ENCODE measurements at regions not wholly inside any gene's neighbourhood (a gene's known extent, or its start where the extent isn't known, plus 50 kb on each side); places are given as distances from the start of the nearest gene placed in this dataset.
"Not testable (repeated sequence)": the region's sequence is repeated elsewhere in the genome, so short reads cannot be mapped to it uniquely, and the experiment has no call there.

- POLR2A ChIA-PET: no interaction called here
Observed at GRCh38 chr7:4486907-4487306, 195.2 kb upstream of the FOXK1 start.

GRCh38 chr7:4496911-4497310 lies 185.2 kb upstream of the FOXK1 start:
- CTCF ChIA-PET; POLR2A ChIA-PET; DNase-seq (ENCODE audit: extremely low spot score): not testable (repeated sequence)

More at GRCh38 chr7:4486907-4487306, 195.2 kb upstream of the FOXK1 start:
- CTCF ChIA-PET: no interaction called here
- no peak for DNase-seq (ENCODE audit: extremely low spot score)
- TF ChIP-seq SUZ12 (IDR thresholded peaks at IDR 0.05) (no peak), BHLHE40 (IDR thresholded peaks at IDR 0.05; ENCODE audit: borderline replicate concordance) (no peak), NFRKB (IDR thresholded peaks at IDR 0.05) (no peak), TARDBP (IDR thresholded peaks at IDR 0.05) (no peak), FOXA1 (IDR thresholded peaks at IDR 0.05) (no peak), PKNOX1 (IDR thresholded peaks at IDR 0.05) (no peak), CTBP1 (IDR thresholded peaks at IDR 0.05; ENCODE audit: borderline replicate concordance) (no peak), SP1 (IDR thresholded peaks at IDR 0.05) (no peak), ARNT (IDR thresholded peaks at IDR 0.05) (no peak), L3MBTL2 (conservative IDR thresholded peaks at IDR 0.05) (no peak), HDGF (IDR thresholded peaks at IDR 0.05; ENCODE audit: borderline replicate concordance) (no peak), ZNF384 (IDR thresholded peaks at IDR 0.05) (no peak), FOXM1 (IDR thresholded peaks at IDR 0.05; ENCODE audit: borderline replicate concordance) (no peak), LEF1 (IDR thresholded peaks at IDR 0.05; ENCODE audit: borderline replicate concordance) (no peak), ELF4 (IDR thresholded peaks at IDR 0.05) (no peak)

GRCh38 chr7:4500812-4501211 lies 181.3 kb upstream of the FOXK1 start:
- ChIA-PET CTCF (no interaction called here), POLR2A (no interaction called here)
- DNase-seq (ENCODE audit: extremely low spot score): no peak
- TF ChIP-seq TARDBP (IDR thresholded peaks at IDR 0.05): no peak

- DNase-seq (ENCODE audit: extremely low spot score); POLR2A ChIA-PET; CTCF ChIA-PET: not testable (repeated sequence)
Observed at GRCh38 chr7:4507886-4508285, 174.2 kb upstream of the FOXK1 start.

GRCh38 chr7:4513450-4513849 lies 168.6 kb upstream of the FOXK1 start:
- TF ChIP-seq LEF1 (IDR thresholded peaks at IDR 0.05; ENCODE audit: borderline replicate concordance) (no peak), PKNOX1 (IDR thresholded peaks at IDR 0.05) (no peak), HDGF (IDR thresholded peaks at IDR 0.05; ENCODE audit: borderline replicate concordance) (no peak), NFRKB (IDR thresholded peaks at IDR 0.05) (no peak), ARNT (IDR thresholded peaks at IDR 0.05) (no peak), L3MBTL2 (conservative IDR thresholded peaks at IDR 0.05) (no peak), ZNF384 (IDR thresholded peaks at IDR 0.05) (no peak), TARDBP (IDR thresholded peaks at IDR 0.05) (no peak), ELF4 (IDR thresholded peaks at IDR 0.05) (no peak), FOXK2 (IDR thresholded peaks at IDR 0.05) (no peak)
- no peak for DNase-seq (ENCODE audit: extremely low spot score)
- CTCF ChIA-PET: no interaction called here
- POLR2A ChIA-PET: no interaction called here

- CTCF ChIA-PET: no interaction called here
- TF ChIP-seq ELF4 (IDR thresholded peaks at IDR 0.05): no peak
- TF ChIP-seq SP1 (IDR thresholded peaks at IDR 0.05): no peak
- TF ChIP-seq L3MBTL2 (conservative IDR thresholded peaks at IDR 0.05): no peak
- no peak for TF ChIP-seq FOXA1 (IDR thresholded peaks at IDR 0.05)
- TF ChIP-seq FOXM1 (IDR thresholded peaks at IDR 0.05; ENCODE audit: borderline replicate concordance): no peak
- no peak for TF ChIP-seq FOXK2 (IDR thresholded peaks at IDR 0.05)
- TF ChIP-seq CTBP1 (IDR thresholded peaks at IDR 0.05; ENCODE audit: borderline replicate concordance): no peak
- no peak for TF ChIP-seq ARNT (IDR thresholded peaks at IDR 0.05)
- TF ChIP-seq BHLHE40 (IDR thresholded peaks at IDR 0.05; ENCODE audit: borderline replicate concordance): no peak
- no peak for TF ChIP-seq PKNOX1 (IDR thresholded peaks at IDR 0.05)
- TF ChIP-seq SUZ12 (IDR thresholded peaks at IDR 0.05): no peak
- no peak for TF ChIP-seq HDGF (IDR thresholded peaks at IDR 0.05; ENCODE audit: borderline replicate concordance)
- DNase-seq (ENCODE audit: extremely low spot score): no peak
- POLR2A ChIA-PET: no interaction called here
Observed at GRCh38 chr7:4519819-4520520, 162.1 kb upstream of the FOXK1 start.

GRCh38 chr7:4523219-4523618 lies 158.9 kb upstream of the FOXK1 start:
- no peak for DNase-seq (ENCODE audit: extremely low spot score)
- no peak for TF ChIP-seq L3MBTL2 (conservative IDR thresholded peaks at IDR 0.05)
- TF ChIP-seq FOXK2 (IDR thresholded peaks at IDR 0.05): no peak
- no peak for TF ChIP-seq BHLHE40 (IDR thresholded peaks at IDR 0.05; ENCODE audit: borderline replicate concordance)
- TF ChIP-seq LEF1 (IDR thresholded peaks at IDR 0.05; ENCODE audit: borderline replicate concordance): no peak
- no peak for TF ChIP-seq PKNOX1 (IDR thresholded peaks at IDR 0.05)
- no peak for TF ChIP-seq FOXA1 (IDR thresholded peaks at IDR 0.05)
- TF ChIP-seq NFRKB (IDR thresholded peaks at IDR 0.05): no peak
- no peak for TF ChIP-seq SP1 (IDR thresholded peaks at IDR 0.05)
- no peak for TF ChIP-seq FOXM1 (IDR thresholded peaks at IDR 0.05; ENCODE audit: borderline replicate concordance)
- POLR2A ChIA-PET: no interaction called here
- CTCF ChIA-PET: no interaction called here

All from HEK293T (cell line).